CD1c-positive myeloid dendritic cell (primary cell): ENCODE measurements at regions not wholly inside any gene's neighbourhood (a gene's known extent, or its start where the extent isn't known, plus 50 kb on each side); places are given as distances from the start of the nearest gene placed in this dataset.

Experiments
- DNase-seq: peaks from one replicate; pipeline ENCODE4 v3.0.0-alpha.2; 2016; ENCODE audit errors: extremely low spot score

DNA sequence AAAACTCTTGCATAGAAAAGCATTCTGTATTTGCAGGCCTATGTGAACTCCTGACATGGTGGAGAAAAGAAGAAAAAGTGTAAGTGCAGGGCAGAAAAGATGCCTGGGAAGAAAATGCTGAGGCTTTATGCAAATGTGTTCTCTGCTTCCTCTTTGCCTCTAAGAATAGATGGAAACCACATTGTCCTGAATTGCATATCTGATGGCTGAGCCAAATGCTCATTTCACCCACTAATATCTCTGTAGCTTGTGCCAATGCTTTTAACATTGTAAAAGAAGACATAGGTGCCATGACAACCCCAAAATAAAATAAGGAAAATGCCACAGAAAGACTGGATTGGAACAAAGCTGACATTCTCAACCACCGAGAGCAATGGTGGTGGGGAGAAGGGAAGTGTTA is 307.4 kb downstream of the GRIA2 start:
- DNase-seq, result no peak

DNA sequence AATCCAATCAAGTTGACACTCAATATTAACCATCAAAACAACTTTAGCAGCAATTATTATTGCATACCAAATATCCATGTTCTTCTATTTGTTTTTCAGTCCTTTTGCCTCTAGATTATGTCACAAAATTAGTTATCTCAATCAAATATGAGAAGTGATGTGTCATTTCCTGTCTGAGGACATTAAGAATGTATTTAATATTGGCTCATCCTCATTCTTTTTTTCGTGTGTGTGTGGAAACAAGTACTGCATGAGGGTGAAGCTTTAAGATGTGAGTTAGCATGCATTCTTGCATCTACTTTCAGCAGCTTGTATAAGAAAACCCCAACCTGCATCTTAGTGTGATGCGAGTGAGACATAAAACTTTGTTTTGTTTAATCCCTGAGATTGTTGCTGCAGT is 301.4 kb downstream of the GRIA2 start:
- DNase-seq, result no peak

- DNase-seq, result no peak
Measured at GRCh38 chr4:157514711-157515110, 294.2 kb downstream of the GRIA2 start.

GRCh38 chr4:157509341-157509740 is 288.8 kb downstream of the GRIA2 start:
- no peak for DNase-seq

DNA sequence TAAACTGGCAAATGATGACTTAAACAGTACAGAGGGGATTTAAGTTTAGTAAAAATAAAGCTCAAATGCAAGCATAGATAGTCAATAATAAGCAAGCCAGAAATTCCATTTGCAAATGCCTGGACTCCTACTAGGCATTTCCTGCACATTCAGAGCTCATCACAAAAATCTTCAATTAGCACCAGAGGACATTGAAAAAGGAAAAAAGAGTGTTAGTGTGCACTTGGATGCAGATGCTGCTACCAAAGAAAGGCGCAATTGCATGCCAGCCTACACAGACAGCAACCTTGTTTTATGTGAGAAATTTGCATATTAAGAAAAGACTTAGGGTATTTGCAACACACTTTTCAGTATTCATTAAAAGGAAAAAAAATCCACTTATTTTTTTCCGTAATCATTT is 282.1 kb downstream of the GRIA2 start:
- DNase-seq, result no peak

GRCh38 chr4:157459785-157460184 is 239.3 kb downstream of the GRIA2 start:
- DNase-seq, result no peak

DNA sequence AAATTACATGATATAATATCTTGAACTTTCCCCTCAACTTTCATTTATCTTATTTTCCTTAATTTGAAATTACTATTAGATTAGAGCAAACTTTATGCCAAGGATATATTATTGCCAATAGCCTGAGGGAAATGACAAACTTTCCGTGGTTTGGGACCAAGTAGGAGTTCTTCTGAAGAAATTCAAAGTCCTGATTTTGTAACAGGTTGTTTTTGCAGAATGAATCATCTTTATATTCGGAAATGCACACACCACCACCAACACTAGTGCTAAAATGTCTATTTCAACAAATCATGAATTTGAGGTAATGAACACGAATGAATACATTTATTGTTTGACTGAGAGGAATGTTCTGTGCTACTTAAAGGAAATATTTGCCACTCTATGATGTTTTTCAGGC is 226.7 kb downstream of the GRIA2 start:
- DNase-seq, result no peak

- no peak for DNase-seq
Measured at GRCh38 chr4:157444014-157444413, 223.5 kb downstream of the GRIA2 start.

DNA sequence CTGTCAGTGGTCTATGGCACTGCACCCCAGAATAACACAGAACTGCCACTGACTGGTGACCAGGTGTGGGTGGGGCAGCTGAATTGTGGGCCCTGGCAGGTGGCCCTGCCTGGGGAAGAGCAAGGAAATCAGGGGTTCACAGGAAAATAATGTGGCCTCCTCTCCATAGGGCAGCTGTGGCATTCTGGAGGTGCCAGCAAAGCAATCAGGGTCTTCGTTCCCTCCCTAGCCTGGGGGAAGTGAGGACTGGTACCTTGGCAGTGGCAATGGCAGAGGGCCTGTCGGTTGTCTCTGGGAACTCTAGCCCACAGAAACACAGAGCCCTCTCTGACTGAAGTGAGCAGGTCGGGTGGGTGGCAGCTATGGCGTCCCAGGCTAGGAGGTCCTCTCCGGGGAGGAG is 223.0 kb downstream of the GRIA2 start:
- no peak for DNase-seq

GRCh38 chr4:157425897-157426296 is 205.4 kb downstream of the GRIA2 start:
- DNase-seq, result no peak

DNA sequence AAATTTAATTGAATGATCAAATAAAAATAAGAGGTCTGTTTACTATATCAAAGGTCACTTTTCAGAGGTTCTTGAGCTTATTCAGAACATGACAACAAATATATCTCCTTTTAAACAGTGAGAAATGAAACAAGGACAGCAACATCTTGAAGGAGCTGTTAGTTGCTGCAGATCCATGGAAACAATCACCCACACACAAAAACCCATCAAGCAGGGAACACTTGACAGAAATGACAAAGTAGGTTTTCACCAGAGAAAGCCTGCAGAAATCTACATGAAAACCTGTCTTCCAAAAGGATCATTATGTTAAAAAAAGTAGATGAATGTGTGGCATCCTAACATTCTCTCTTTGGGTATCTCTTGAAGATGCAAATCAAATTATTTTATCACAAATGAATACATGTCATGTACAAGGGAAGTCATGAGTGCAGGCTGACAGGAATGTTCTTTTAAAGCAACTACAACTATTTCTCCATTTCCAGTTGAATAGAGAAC is 203.0 kb downstream of the GRIA2 start:
- DNase-seq, result no peak

- no peak for DNase-seq
Measured at GRCh38 chr4:157421365-157421764, 200.8 kb downstream of the GRIA2 start.
